HEK293 (cell line): ENCODE measurements at regions not wholly inside any gene's neighbourhood (a gene's known extent, or its start where the extent isn't known, plus 50 kb on each side); places are given as distances from the start of the nearest gene placed in this dataset.

Source experiments
- CTCF ChIA-PET: fragments of 350-600 bp; formaldehyde crosslinking; extraction: SDS; loops from one replicate; lab custom pipeline; 2021; ENCODE audit warnings: antibody characterized with exemption; lab: Yijun Ruan, JAX
- POLR2A ChIA-PET: fragments of 300-600 bp; formaldehyde crosslinking; extraction: SDS; loops from one replicate; lab custom pipeline; 2020; ENCODE audit warnings: antibody characterized with exemption, inconsistent platforms; lab: Yijun Ruan, JAX
- H3K27ac ChIP-seq: fragments of 200-500 bp; sonication (Bioruptor generic); 2 replicates; pipeline ENCODE4 v1.5.1; 2014; ENCODE audit warnings: low read depth, low read length, control low read depth, inconsistent platforms; ENCODE audit errors: extremely low read depth
- H3K36me3 ChIP-seq, 2 experiments: fragments of 200-500 bp in 1 of 2; sonication (Bioruptor generic) in 1 of 2; 1 replicate in 1 of 2; 2 replicates in 1 of 2; pipeline ENCODE4 v1.5.1; 2014 to 2017; ENCODE audit warnings: inconsistent platforms in 2 of 2, low read length in 2 of 2; ENCODE audit not compliant: control insufficient read depth in 2 of 2, insufficient read depth in 1 of 2
- H3K4me1 ChIP-seq: fragments of 200-500 bp; sonication (Bioruptor generic); 2 replicates; pipeline ENCODE4 v1.5.1; 2014; ENCODE audit warnings: mild to moderate bottlenecking, low read length, inconsistent platforms; ENCODE audit not compliant: control insufficient read depth, insufficient read depth
- H3K4me3 ChIP-seq: 2 replicates; pipeline ENCODE4 v1.5.1; 2011; ENCODE audit warnings: low read depth, mild to moderate bottlenecking, control low read depth, low read length, moderate library complexity
- H3K9me3 ChIP-seq: fragments of 200-500 bp; sonication (Bioruptor generic); 2 replicates; pipeline ENCODE4 v1.5.1; 2014; ENCODE audit warnings: low read depth, low read length, inconsistent platforms; ENCODE audit not compliant: control insufficient read depth, insufficient read depth
- HIC1 ChIP-seq: fragments of 450-650 bp; formaldehyde crosslinking; IDR thresholded peaks from 2 replicates; pipeline ENCODE4 v1.5.1; 2016; ENCODE audit warnings: missing biosample characterization, missing genetic modification characterization
- HOXA7 ChIP-seq: sonication (generic); formaldehyde crosslinking; IDR thresholded peaks from 2 replicates; pipeline ENCODE4 v1.8.1; 2022; ENCODE audit warnings: missing genetic modification reagents, borderline replicate concordance
- PRDM2 ChIP-seq: fragments of 450-650 bp; formaldehyde crosslinking; IDR thresholded peaks from 2 replicates; pipeline ENCODE4 v1.5.1; 2016; ENCODE audit warnings: missing biosample characterization, missing genetic modification characterization, borderline replicate concordance
- PRDM6 ChIP-seq: fragments of 450-650 bp; formaldehyde crosslinking; IDR thresholded peaks from 2 replicates; pipeline ENCODE4 v1.5.1; 2017; ENCODE audit warnings: missing biosample characterization, missing genetic modification characterization
- WT1 ChIP-seq: fragments of 450-650 bp; formaldehyde crosslinking; IDR thresholded peaks from 2 replicates; pipeline ENCODE4 v1.5.1; 2016; ENCODE audit warnings: missing biosample characterization, missing genetic modification characterization
- ZBTB44 ChIP-seq: fragments of 450-650 bp; IDR thresholded peaks from 2 replicates; pipeline ENCODE4 v1.5.1; 2018; ENCODE audit warnings: missing biosample characterization, mild to moderate bottlenecking, missing genetic modification characterization
- ZNF138 ChIP-seq: fragments of 450-650 bp; formaldehyde crosslinking; IDR thresholded peaks from 2 replicates; pipeline ENCODE4 v1.5.1; 2016; ENCODE audit warnings: missing biosample characterization, missing genetic modification characterization, borderline replicate concordance
- ZNF211 ChIP-seq: fragments of 450-650 bp; formaldehyde crosslinking; IDR thresholded peaks from 2 replicates; pipeline ENCODE4 v1.5.1; 2016; ENCODE audit warnings: low read depth, missing biosample characterization, missing genetic modification characterization
- ZNF311 ChIP-seq: fragments of 450-650 bp; formaldehyde crosslinking; IDR thresholded peaks from 2 replicates; pipeline ENCODE4 v1.5.1; 2017; ENCODE audit warnings: missing biosample characterization, missing genetic modification characterization, borderline replicate concordance
- ZNF324 ChIP-seq: fragments of 450-650 bp; formaldehyde crosslinking; IDR thresholded peaks from 2 replicates; pipeline ENCODE4 v1.5.1; 2016; ENCODE audit warnings: missing biosample characterization, missing genetic modification characterization
- ZNF473 ChIP-seq: fragments of 450-650 bp; formaldehyde crosslinking; IDR thresholded peaks from 2 replicates; pipeline ENCODE4 v1.5.1; 2017; ENCODE audit warnings: missing biosample characterization, missing genetic modification characterization
- ZNF623 ChIP-seq: fragments of 450-650 bp; formaldehyde crosslinking; IDR thresholded peaks from 2 replicates; pipeline ENCODE4 v1.5.1; 2016; ENCODE audit warnings: missing biosample characterization, missing genetic modification characterization
- ZNF747 ChIP-seq: fragments of 450-650 bp; formaldehyde crosslinking; IDR thresholded peaks from 2 replicates; pipeline ENCODE4 v1.5.1; 2016; ENCODE audit warnings: missing biosample characterization, missing genetic modification characterization
- ZNF76 ChIP-seq: fragments of 450-650 bp; formaldehyde crosslinking; IDR thresholded peaks from 2 replicates; pipeline ENCODE4; 2016; ENCODE audit warnings: low read depth, missing biosample characterization, missing genetic modification characterization, borderline replicate concordance
- ZNF785 ChIP-seq: fragments of 450-650 bp; formaldehyde crosslinking; IDR thresholded peaks from 2 replicates; pipeline ENCODE4 v1.5.1; 2016; ENCODE audit warnings: missing biosample characterization, missing genetic modification characterization
- ZSCAN23 ChIP-seq: fragments of 450-650 bp; formaldehyde crosslinking; IDR thresholded peaks from 2 replicates; pipeline ENCODE4 v1.5.1; 2016; ENCODE audit warnings: missing biosample characterization, missing genetic modification characterization
- ZXDB ChIP-seq: fragments of 450-650 bp; formaldehyde crosslinking; IDR thresholded peaks from 2 replicates; pipeline ENCODE4 v1.5.1; 2016; ENCODE audit warnings: missing biosample characterization, missing genetic modification characterization

- Histone ChIP-seq H3K9me3 (no peaks in the 10 kb centered on the region), H3K36me3 (no peaks in the 10 kb centered on the region), H3K4me3 (no peak overlapping the region), H3K27ac (no peak overlapping the region), H3K4me1 (no peaks in the 10 kb centered on the region)
- no peak for TF ChIP-seq HOXA7 (CRISPR knock-in tag)
- TF ChIP-seq ZNF311 (tag by site-specific recombination) = no peak
- no peak for TF ChIP-seq ZNF623
- TF ChIP-seq ZNF138 (tag by site-specific recombination) = no peak
- no peak for TF ChIP-seq ZNF324
- TF ChIP-seq ZNF473 = no peak
- TF ChIP-seq WT1 (tag by site-specific recombination) = no peak
- no peak for TF ChIP-seq ZNF747
- CTCF ChIA-PET = no interaction called here
- POLR2A ChIA-PET = no interaction called here
Observed at GRCh38 chr3:168312984-168313383, 217.3 kb upstream of the GOLIM4 start.

GRCh38 chr3:168307893-168308292, 212.2 kb upstream of the GOLIM4 start:
- CTCF ChIA-PET = interaction anchor here (1.1 kb wide), 1 partner anchor 96 kb away, joined by 3 read pairs; no protein-coding TSS in a partner anchor
- no peaks in the 10 kb centered on the region for H3K36me3 ChIP-seq
- H3K4me3 ChIP-seq = no peak overlapping the region
- H3K9me3 ChIP-seq = no peaks in the 10 kb centered on the region
- TF ChIP-seq ZSCAN23 (tag by site-specific recombination) (no peak), PRDM6 (tag by site-specific recombination) (0 out of 2 replicates have a peak, but pooled peaks have one; percentile 30), HIC1 (no peak), ZNF785 (tag by site-specific recombination) (no peak)
- no peak overlapping the region for H3K27ac ChIP-seq
- H3K4me1 ChIP-seq = no peaks in the 10 kb centered on the region
- POLR2A ChIA-PET = no interaction called here

GRCh38 chr3:168295027-168295426, 199.3 kb upstream of the GOLIM4 start:
- Histone ChIP-seq H3K36me3 (no peaks in the 10 kb centered on the region), H3K4me1 (no peaks in the 10 kb centered on the region), H3K4me3 (no peak overlapping the region)
- TF ChIP-seq PRDM2 (tag by site-specific recombination) (no peak), ZXDB (tag by site-specific recombination) (no peak), ZNF211 (tag by site-specific recombination) (no peak), ZBTB44 (tag by site-specific recombination) (no peak), ZNF76 (tag by site-specific recombination) (no peak)
- TF ChIP-seq, all 188 proteins: peak for 0
- ChIA-PET POLR2A (no interaction called here), CTCF (no interaction called here)
- Histone ChIP-seq H3K27ac (no peak overlapping the region), H3K9me3 (no peaks in the 10 kb centered on the region)
